ENCODE measurements at regions not wholly inside any gene's neighbourhood (a gene's known extent, or its start where the extent isn't known, plus 50 kb on each side); places are given as distances from the start of the nearest gene placed in this dataset.
A peak's percentile ranks its signal among the peaks of the same experiment; 100 is the strongest.
"Not testable (repeated sequence)": the region's sequence is repeated elsewhere in the genome, so short reads cannot be mapped to it uniquely, and the experiment has no call there.

GRCh38 chr15:34528055-34528754, 55.2 kb downstream of the GOLGA8B start:
- POLR2A ChIA-PET; CTCF ChIA-PET; DNase-seq; H3K4me1 Mint-ChIP-seq (ENCODE audit: low read depth); intact Hi-C loops (cut with micrococcal nuclease); H3K36me3 Mint-ChIP-seq; H3K9me3 Mint-ChIP-seq; H3K4me3 Mint-ChIP-seq; H3K27me3 Mint-ChIP-seq; H3K27ac Mint-ChIP-seq: not testable (repeated sequence)

DNA sequence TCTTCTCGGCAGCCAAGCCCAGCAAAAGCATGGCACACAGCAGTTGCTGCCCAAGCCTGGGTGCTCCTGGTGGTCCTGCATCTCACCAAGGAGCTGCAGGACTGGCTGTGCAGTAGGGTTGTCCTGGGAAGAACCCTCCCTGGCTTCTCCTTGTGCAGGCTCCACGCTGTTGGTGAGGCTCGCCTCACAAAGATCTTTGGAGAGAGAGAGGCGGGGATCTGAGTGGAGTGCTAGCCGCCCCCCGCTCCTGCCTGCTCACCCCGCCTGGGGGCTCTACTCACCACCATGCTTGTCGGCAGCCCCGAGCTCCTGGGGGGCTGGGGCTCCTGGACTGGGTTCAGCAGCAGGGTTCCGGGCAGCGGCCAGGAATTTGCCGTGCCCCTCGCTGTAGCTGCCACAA, 55.8 kb downstream of the GOLGA8B start:
- H3K4me3 Mint-ChIP-seq; H3K27me3 Mint-ChIP-seq; DNase-seq; H3K36me3 Mint-ChIP-seq; H3K4me1 Mint-ChIP-seq (ENCODE audit: low read depth); H3K9me3 Mint-ChIP-seq; POLR2A ChIA-PET; intact Hi-C loops (cut with micrococcal nuclease); H3K27ac Mint-ChIP-seq; CTCF ChIA-PET: not testable (repeated sequence)

DNA sequence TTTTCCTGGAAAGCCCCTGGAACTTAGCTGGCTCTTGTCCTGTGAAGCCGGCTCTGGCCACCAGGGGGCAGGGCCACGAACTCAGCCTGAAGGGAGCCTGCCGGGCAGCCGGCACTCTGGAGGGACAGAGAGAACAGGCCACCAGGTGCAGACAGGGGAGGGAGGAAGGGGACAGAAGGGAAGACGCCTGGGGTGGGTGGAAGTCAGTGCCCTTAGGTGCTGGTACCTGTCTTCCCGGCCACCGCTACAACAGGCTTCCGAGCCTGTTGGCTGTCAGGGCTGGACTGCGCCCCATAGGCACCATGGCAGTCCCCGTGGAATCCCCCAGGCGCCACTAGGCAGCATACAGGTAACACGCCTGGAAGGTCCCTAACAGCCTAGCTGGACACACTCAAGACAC, 59.6 kb downstream of the GOLGA8B start:
- H3K27ac Mint-ChIP-seq; H3K4me1 Mint-ChIP-seq (ENCODE audit: low read depth); H3K4me3 Mint-ChIP-seq; intact Hi-C loops (cut with micrococcal nuclease); H3K27me3 Mint-ChIP-seq; CTCF ChIA-PET; POLR2A ChIA-PET; DNase-seq; H3K9me3 Mint-ChIP-seq; H3K36me3 Mint-ChIP-seq: not testable (repeated sequence)

GRCh38 chr15:34522601-34523000, 60.9 kb downstream of the GOLGA8B start:
- DNase-seq; H3K27ac Mint-ChIP-seq; H3K4me3 Mint-ChIP-seq; CTCF ChIA-PET; H3K9me3 Mint-ChIP-seq; intact Hi-C loops (cut with micrococcal nuclease); H3K36me3 Mint-ChIP-seq; H3K27me3 Mint-ChIP-seq; POLR2A ChIA-PET; H3K4me1 Mint-ChIP-seq (ENCODE audit: low read depth): not testable (repeated sequence)

DNA sequence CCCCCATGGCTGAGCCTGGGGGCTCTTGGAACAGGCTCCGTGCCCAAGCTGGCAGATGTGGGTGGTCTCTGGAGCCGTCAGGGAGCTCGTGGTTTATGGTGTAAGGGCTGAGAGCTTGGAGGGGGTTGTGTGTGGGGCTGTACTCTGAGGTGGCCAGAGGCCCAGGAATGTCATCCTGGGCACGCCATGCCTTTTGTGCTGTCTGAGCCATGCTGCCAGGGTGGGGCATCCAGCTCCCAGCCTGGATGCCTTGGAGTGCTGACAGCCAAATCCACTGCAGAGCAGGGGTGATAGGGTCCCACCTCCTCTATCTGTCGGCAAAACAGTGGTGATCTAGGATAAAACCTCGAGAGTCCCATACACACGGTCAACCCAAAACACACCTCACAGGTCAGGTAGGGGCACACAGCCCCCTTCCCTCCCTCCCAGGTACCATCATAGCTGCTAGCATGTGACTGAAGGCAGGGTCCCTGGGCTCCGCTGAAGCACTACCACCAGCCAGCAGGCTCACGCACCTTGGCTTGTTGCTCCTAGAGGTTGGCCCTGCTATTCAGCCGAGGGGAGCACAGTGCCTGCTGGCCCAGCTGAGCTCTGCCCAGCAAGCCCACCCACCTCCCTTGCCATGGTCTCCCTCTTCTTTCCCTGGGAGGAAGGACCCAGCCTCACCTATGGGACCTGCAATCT, 61.5 kb downstream of the GOLGA8B start:
- not testable (repeated sequence) for H3K36me3 Mint-ChIP-seq

GRCh38 chr15:34520566-34520965, 62.9 kb downstream of the GOLGA8B start:
- intact Hi-C loops (cut with micrococcal nuclease): no loop called here
- Mint-ChIP-seq H3K4me1 (ENCODE audit: low read depth) (peaks cover 4% of the 10 kb centered on the region), H3K4me3 (no peak overlapping the region), H3K27me3 (peaks cover 7% of the 10 kb centered on the region), H3K36me3 (no peaks in the 10 kb centered on the region), H3K27ac (no peak overlapping the region), H3K9me3 (no peaks in the 10 kb centered on the region)
- no peak for DNase-seq
- ChIA-PET POLR2A (no interaction called here), CTCF (interaction anchor here (0.6 kb wide), 1 partner anchor 67 kb away, joined by 3 read pairs; no protein-coding TSS in a partner anchor)

More for the DNA sequence above, 61.5 kb downstream of the GOLGA8B start:
- H3K27ac Mint-ChIP-seq; DNase-seq; H3K9me3 Mint-ChIP-seq; intact Hi-C loops (cut with micrococcal nuclease); H3K4me3 Mint-ChIP-seq; CTCF ChIA-PET; H3K27me3 Mint-ChIP-seq; POLR2A ChIA-PET; H3K4me1 Mint-ChIP-seq (ENCODE audit: low read depth): not testable (repeated sequence)

- H3K4me3 Mint-ChIP-seq; intact Hi-C loops (cut with micrococcal nuclease); H3K27me3 Mint-ChIP-seq; H3K9me3 Mint-ChIP-seq; POLR2A ChIA-PET; H3K36me3 Mint-ChIP-seq; H3K27ac Mint-ChIP-seq; H3K4me1 Mint-ChIP-seq (ENCODE audit: low read depth); DNase-seq: not testable (repeated sequence)
- CTCF ChIA-PET: interaction anchor here (0.7 kb wide), 1 partner anchor 283 kb away, joined by 3 read pairs; no protein-coding TSS in a partner anchor
Observed at GRCh38 chr15:34520010-34520409, 63.4 kb downstream of the GOLGA8B start.

GRCh38 chr15:34514251-34514670, 69.2 kb downstream of the GOLGA8B start:
- Mint-ChIP-seq H3K4me1 (ENCODE audit: low read depth) (peaks cover 8% of the 10 kb centered on the region), H3K9me3 (no peaks in the 10 kb centered on the region), H3K36me3 (no peaks in the 10 kb centered on the region), H3K4me3 (peak overlapping the region; percentile 57), H3K27ac (no peak overlapping the region), H3K27me3 (peaks cover 27% of the 10 kb centered on the region)
- intact Hi-C loops (cut with micrococcal nuclease): no loop called here
- DNase-seq: no peak
- CTCF ChIA-PET: no interaction called here
- POLR2A ChIA-PET: interaction anchor here (0.6 kb wide), 1 partner anchor 169 kb away, joined by 3 read pairs; no protein-coding TSS in a partner anchor

GRCh38 chr15:34512628-34513027, 70.8 kb downstream of the GOLGA8B start:
- Mint-ChIP-seq H3K36me3 (no peaks in the 10 kb centered on the region), H3K9me3 (no peaks in the 10 kb centered on the region), H3K27ac (no peak overlapping the region), H3K4me1 (ENCODE audit: low read depth) (peaks cover 8% of the 10 kb centered on the region), H3K4me3 (no peak overlapping the region), H3K27me3 (peaks cover 27% of the 10 kb centered on the region)
- ChIA-PET POLR2A (no interaction called here), CTCF (no interaction called here)
- DNase-seq: no peak
- intact Hi-C loops (cut with micrococcal nuclease): no loop called here

DNA sequence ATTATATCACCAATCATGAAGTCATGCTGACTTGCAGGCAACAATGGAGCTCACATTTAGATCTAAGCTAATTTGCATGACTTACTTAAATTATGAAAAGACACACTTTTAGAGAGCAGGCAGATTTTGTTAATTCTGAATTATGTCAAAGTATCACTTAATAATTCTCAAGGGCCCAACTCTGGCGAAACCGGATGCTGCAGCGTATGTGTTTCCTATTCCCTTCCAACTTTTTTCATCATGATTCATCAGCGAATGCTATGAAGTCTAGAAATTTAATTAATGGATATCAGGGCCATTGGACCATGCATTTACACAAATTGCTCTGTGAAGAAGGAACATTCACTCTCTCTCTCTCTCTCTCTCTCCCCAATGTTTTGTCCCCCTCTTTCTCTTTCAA, 63.5 kb upstream of the GOLGA8A start:
- CTCF ChIA-PET: no interaction called here
- intact Hi-C loops (cut with micrococcal nuclease): no loop called here
- Mint-ChIP-seq H3K4me3 (no peak overlapping the region), H3K27me3 (peaks cover 24% of the 10 kb centered on the region), H3K9me3 (no peaks in the 10 kb centered on the region), H3K4me1 (ENCODE audit: low read depth) (no peaks in the 10 kb centered on the region), H3K27ac (no peak overlapping the region), H3K36me3 (no peaks in the 10 kb centered on the region)
- no peak for DNase-seq
- POLR2A ChIA-PET: no interaction called here

- ChIA-PET CTCF (no interaction called here), POLR2A (no interaction called here)
- H3K27ac Mint-ChIP-seq: no peak overlapping the region
- DNase-seq: no peak
- H3K4me3 Mint-ChIP-seq: no peak overlapping the region
- H3K4me1 Mint-ChIP-seq (ENCODE audit: low read depth): peaks cover 5% of the 10 kb centered on the region
- H3K27me3 Mint-ChIP-seq: peaks cover 27% of the 10 kb centered on the region
- intact Hi-C loops (cut with micrococcal nuclease): no loop called here
- H3K9me3 Mint-ChIP-seq: peaks cover under 1% of the 10 kb centered on the region
- H3K36me3 Mint-ChIP-seq: peaks cover 1% of the 10 kb centered on the region
Observed at GRCh38 chr15:34496207-34496995, 58.8 kb upstream of the GOLGA8A start.

GRCh38 chr15:34495707-34496106, 58.1 kb upstream of the GOLGA8A start:
- DNase-seq; H3K9me3 Mint-ChIP-seq; H3K36me3 Mint-ChIP-seq; H3K27ac Mint-ChIP-seq; H3K4me1 Mint-ChIP-seq (ENCODE audit: low read depth); H3K4me3 Mint-ChIP-seq; POLR2A ChIA-PET; intact Hi-C loops (cut with micrococcal nuclease): not testable (repeated sequence)
- H3K27me3 Mint-ChIP-seq: peaks cover 31% of the 10 kb centered on the region
- CTCF ChIA-PET: interaction anchor here (0.6 kb wide), 1 partner anchor 1326 kb away, joined by 4 read pairs; no protein-coding TSS in a partner anchor
